ENCODE measurements at regions not wholly inside any gene's neighbourhood (a gene's known extent, or its start where the extent isn't known, plus 50 kb on each side); places are given as distances from the start of the nearest gene placed in this dataset.

- TF ChIP-seq CTCF (IDR thresholded peaks at IDR 0.05; ENCODE audit: insufficient read depth, low read depth, low read length) (no peak), EZH2 (IDR thresholded peaks at IDR 0.05; ENCODE audit: insufficient read depth, low read length) (no peak)
Observed at GRCh38 chr7:33674804-33675411, 230.4 kb upstream of the BMPER start.
